ENCODE measurements at regions not wholly inside any gene's neighbourhood (a gene's known extent, or its start where the extent isn't known, plus 50 kb on each side); places are given as distances from the start of the nearest gene placed in this dataset.
"Not testable (repeated sequence)": the region's sequence is repeated elsewhere in the genome, so short reads cannot be mapped to it uniquely, and the experiment has no call there.

GRCh38 chr4:3596957-3597733 lies 64.9 kb upstream of the LRPAP1 start:
- H2AFZ ChIP-seq (ENCODE audit: low read depth); H3K79me2 ChIP-seq (ENCODE audit: insufficient read depth); H3K4me3 ChIP-seq (ENCODE audit: low read depth in 2 of 2, low read length in 1 of 2); H3K27ac ChIP-seq (ENCODE audit: low read depth in 2 of 2, low read length in 1 of 2); H3K36me3 ChIP-seq (replicated peaks in 1 of 2; ENCODE audit: control insufficient read depth in 1 of 2, insufficient read depth in 2 of 2, low read length in 1 of 2); H3K4me2 ChIP-seq; H3K9ac ChIP-seq; H3K9me2 ChIP-seq; CTCF ChIA-PET; H4K20me1 ChIP-seq (ENCODE audit: insufficient read depth); POLR2A ChIA-PET; H3K27me3 ChIP-seq (ENCODE audit: insufficient read depth); H3K9me3 ChIP-seq; H3K4me1 ChIP-seq (ENCODE audit: control insufficient read depth in 1 of 2, insufficient read depth in 2 of 2, low read depth in 1 of 2, low read length in 1 of 2); DNase-seq: not testable (repeated sequence)
- peaks cover 11% of the 10 kb centered on the region for H3F3A ChIP-seq (replicated peaks; ENCODE audit: insufficient read depth)
- 42% methylated on average over 15 of the region's 23 CpGs for WGBS (ENCODE audit: low lambda C conversion rate)

- POLR2A ChIA-PET; H3K4me3 ChIP-seq (ENCODE audit: low read depth in 2 of 2, low read length in 1 of 2); H3K27me3 ChIP-seq (ENCODE audit: insufficient read depth); H3K79me2 ChIP-seq (ENCODE audit: insufficient read depth); H4K20me1 ChIP-seq (ENCODE audit: insufficient read depth); H3K4me2 ChIP-seq; H3K9me3 ChIP-seq; H3K9ac ChIP-seq; H3K36me3 ChIP-seq (replicated peaks in 1 of 2; ENCODE audit: control insufficient read depth in 1 of 2, insufficient read depth in 2 of 2, low read length in 1 of 2); H3K4me1 ChIP-seq (ENCODE audit: control insufficient read depth in 1 of 2, insufficient read depth in 2 of 2, low read depth in 1 of 2, low read length in 1 of 2); CTCF ChIA-PET; H3K9me2 ChIP-seq; DNase-seq; H2AFZ ChIP-seq (ENCODE audit: low read depth); H3K27ac ChIP-seq (ENCODE audit: low read depth in 2 of 2, low read length in 1 of 2): not testable (repeated sequence)
- H3F3A ChIP-seq (replicated peaks; ENCODE audit: insufficient read depth) = peaks cover 11% of the 10 kb centered on the region
- WGBS (ENCODE audit: low lambda C conversion rate) = 74% methylated on average over 15 of the region's 27 CpGs
These were observed 63.5 kb upstream of the LRPAP1 start for GRCh38 chr4:3595627-3596291.

- H3K9me3 ChIP-seq; H3K79me2 ChIP-seq (ENCODE audit: insufficient read depth); H2AFZ ChIP-seq (ENCODE audit: low read depth); H3K4me3 ChIP-seq (ENCODE audit: low read depth in 2 of 2, low read length in 1 of 2); H3K9me2 ChIP-seq; CTCF ChIA-PET; H3K27me3 ChIP-seq (ENCODE audit: insufficient read depth); DNase-seq; H3K4me2 ChIP-seq; H3K27ac ChIP-seq (ENCODE audit: low read depth in 2 of 2, low read length in 1 of 2); H4K20me1 ChIP-seq (ENCODE audit: insufficient read depth); H3K36me3 ChIP-seq (replicated peaks in 1 of 2; ENCODE audit: control insufficient read depth in 1 of 2, insufficient read depth in 2 of 2, low read length in 1 of 2); POLR2A ChIA-PET; H3K9ac ChIP-seq: not testable (repeated sequence)
- Histone ChIP-seq H3F3A (replicated peaks; ENCODE audit: insufficient read depth) (peaks cover 11% of the 10 kb centered on the region), H3K4me1 (ENCODE audit: control insufficient read depth in 1 of 2, insufficient read depth in 2 of 2, low read depth in 1 of 2, low read length in 1 of 2) (peaks cover 0 to 15% of the 10 kb centered on the region in 2 experiments; a peak in 1 of 4 replicates)
- 74% methylated on average over 9 of the region's 9 CpGs for WGBS (ENCODE audit: low lambda C conversion rate)
These were observed 62.5 kb upstream of the LRPAP1 start for GRCh38 chr4:3594751-3595150.

- H3K79me2 ChIP-seq (ENCODE audit: insufficient read depth); H3K4me2 ChIP-seq; H2AFZ ChIP-seq (ENCODE audit: low read depth); CTCF ChIA-PET; H3F3A ChIP-seq (replicated peaks; ENCODE audit: insufficient read depth); H3K27me3 ChIP-seq (ENCODE audit: insufficient read depth); H3K9me3 ChIP-seq; H3K4me3 ChIP-seq (ENCODE audit: low read depth in 2 of 2, low read length in 1 of 2); H3K9ac ChIP-seq; H3K36me3 ChIP-seq (replicated peaks in 1 of 2; ENCODE audit: control insufficient read depth in 1 of 2, insufficient read depth in 2 of 2, low read length in 1 of 2); H3K9me2 ChIP-seq; POLR2A ChIA-PET; H4K20me1 ChIP-seq (ENCODE audit: insufficient read depth): not testable (repeated sequence)
- H3K4me1 ChIP-seq (ENCODE audit: control insufficient read depth in 1 of 2, insufficient read depth in 2 of 2, low read depth in 1 of 2, low read length in 1 of 2) = peaks cover 0 to 40% of the 10 kb centered on the region in 2 experiments; a peak in 1 of 4 replicates
- peak; percentile 39 for DNase-seq
- 46% methylated on average over 7 of the region's 21 CpGs for WGBS (ENCODE audit: low lambda C conversion rate)
- H3K27ac ChIP-seq (ENCODE audit: low read depth in 2 of 2, low read length in 1 of 2) = peak overlapping the region in 1 of 2 experiments; percentile 78; a peak in 2 of 4 replicates
These were observed 58.0 kb upstream of the LRPAP1 start for GRCh38 chr4:3589946-3590924.

GRCh38 chr4:3589379-3589778 lies 57.2 kb upstream of the LRPAP1 start:
- H4K20me1 ChIP-seq (ENCODE audit: insufficient read depth); H3K9ac ChIP-seq; CTCF ChIA-PET; H3F3A ChIP-seq (replicated peaks; ENCODE audit: insufficient read depth); POLR2A ChIA-PET; H3K4me2 ChIP-seq; H3K79me2 ChIP-seq (ENCODE audit: insufficient read depth); H2AFZ ChIP-seq (ENCODE audit: low read depth); H3K4me3 ChIP-seq (ENCODE audit: low read depth in 2 of 2, low read length in 1 of 2); H3K36me3 ChIP-seq (replicated peaks in 1 of 2; ENCODE audit: control insufficient read depth in 1 of 2, insufficient read depth in 2 of 2, low read length in 1 of 2); DNase-seq; H3K9me2 ChIP-seq; H3K27me3 ChIP-seq (ENCODE audit: insufficient read depth); H3K9me3 ChIP-seq: not testable (repeated sequence)
- Histone ChIP-seq H3K27ac (ENCODE audit: low read depth in 2 of 2, low read length in 1 of 2) (peak overlapping the region in 1 of 2 experiments; percentile 84; a peak in 2 of 4 replicates), H3K4me1 (ENCODE audit: control insufficient read depth in 1 of 2, insufficient read depth in 2 of 2, low read depth in 1 of 2, low read length in 1 of 2) (peaks cover 0 to 43% of the 10 kb centered on the region in 2 experiments; a peak in 1 of 4 replicates)
- 75% methylated on average over 9 of the region's 11 CpGs for WGBS (ENCODE audit: low lambda C conversion rate)
